DMS 273 treated with DMSO at 0.1 percent for 48 hours (cell line): ENCODE measurements at regions not wholly inside any gene's neighbourhood (a gene's known extent, or its start where the extent isn't known, plus 50 kb on each side); places are given as distances from the start of the nearest gene placed in this dataset.

ENCODE experiments used
- DNase-seq: peaks from one replicate; lab custom pipeline; 2025; lab: John Stamatoyannopoulos, UW

DNA sequence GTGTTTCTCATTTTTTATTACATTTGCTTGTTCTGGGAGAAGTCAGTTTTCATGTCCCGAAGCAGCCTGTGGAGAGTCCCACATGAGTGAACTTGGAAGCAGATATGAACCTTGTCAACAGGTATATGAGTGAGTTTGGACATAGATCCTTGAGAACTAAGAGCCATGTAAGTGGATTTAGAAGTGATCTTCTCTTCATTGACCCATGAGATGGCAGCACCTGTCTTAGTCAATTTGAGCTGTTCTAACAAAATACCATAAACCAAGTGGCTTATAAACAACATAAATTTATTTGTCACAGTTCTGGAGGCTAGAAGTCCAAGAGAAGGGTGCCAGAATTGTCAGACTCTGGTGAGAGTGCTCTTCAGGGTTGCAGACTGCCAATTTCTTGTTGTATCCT is 1043.8 kb downstream of the ADGRL3 start:
- no peak for DNase-seq

DNA sequence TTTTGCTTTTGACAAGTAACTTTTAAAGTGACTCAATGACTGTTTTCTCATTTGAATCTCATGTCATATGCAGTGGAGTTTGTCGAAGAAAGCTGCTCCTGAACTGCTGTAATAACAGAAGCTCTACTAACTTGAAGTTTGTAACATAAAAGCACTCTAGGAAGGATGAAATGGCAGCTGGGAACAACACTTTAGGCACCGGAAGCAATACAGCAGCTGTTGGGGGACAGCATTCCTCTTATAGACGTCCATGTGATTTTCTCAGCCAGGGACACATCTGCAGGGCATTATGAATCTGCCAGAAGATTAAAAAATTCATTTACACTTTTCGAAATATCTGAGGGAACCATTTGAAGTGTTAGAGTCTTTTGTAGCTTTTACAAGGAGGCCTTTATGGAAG is 1035.8 kb downstream of the ADGRL3 start:
- DNase-seq = no peak

DNA sequence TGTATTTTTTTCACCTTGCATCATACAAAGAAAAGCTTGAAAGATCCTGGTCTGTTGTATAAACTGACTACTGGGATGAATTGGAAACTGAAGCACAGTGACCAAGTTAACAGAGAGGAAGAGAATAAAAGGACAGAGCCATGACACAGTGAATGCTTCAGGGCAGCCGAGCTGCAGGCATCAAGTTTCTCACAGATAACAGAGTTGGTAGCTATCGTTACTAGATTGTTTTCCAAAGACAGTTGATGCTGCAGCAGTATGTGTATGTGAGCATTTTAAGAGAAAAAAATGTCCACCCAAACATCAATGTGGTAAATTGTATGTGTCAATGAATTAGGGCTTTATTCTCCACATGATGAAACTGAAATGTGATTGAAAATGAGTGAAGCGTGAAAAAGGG is 1032.7 kb downstream of the ADGRL3 start:
- DNase-seq = no peak

DNA sequence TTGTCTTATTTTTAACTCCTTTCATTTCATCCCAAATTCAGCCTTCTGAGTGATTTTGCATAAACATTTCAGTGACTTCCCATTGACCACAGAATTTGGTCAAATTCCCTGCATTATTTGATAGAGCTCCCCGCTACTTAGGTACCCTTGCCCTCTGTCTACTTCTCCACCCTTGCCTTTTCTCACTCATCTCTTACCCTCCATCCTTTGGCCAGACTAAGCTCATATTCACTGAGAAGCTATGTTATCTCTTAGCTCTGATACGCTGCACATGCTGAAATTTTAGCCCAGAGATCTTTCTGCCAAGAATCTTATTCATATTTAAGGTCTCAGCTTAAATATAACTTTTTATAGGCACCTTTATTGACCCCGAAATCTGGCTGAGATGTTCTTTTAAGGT is 1031.9 kb downstream of the ADGRL3 start:
- no peak for DNase-seq

DNA sequence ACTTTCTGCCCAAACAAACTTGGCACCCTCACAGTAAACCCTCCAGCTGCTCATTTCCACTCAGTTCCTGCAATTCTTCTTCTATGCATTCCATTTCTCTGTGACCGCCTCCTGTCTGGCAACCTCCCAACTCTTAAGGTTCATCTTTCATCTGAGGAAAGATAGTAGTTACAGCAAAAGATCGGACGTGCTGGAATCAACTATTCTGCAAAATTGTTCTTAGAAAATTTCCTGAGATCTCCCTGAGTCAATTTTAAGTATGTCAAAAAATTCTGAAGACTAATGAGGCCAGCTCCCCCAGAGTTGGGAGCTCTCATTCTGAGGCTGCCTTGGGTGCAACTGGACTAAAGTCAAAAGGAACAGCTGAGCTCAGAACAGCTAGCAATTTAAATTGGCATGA is 1026.0 kb downstream of the ADGRL3 start:
- no peak for DNase-seq

DNA sequence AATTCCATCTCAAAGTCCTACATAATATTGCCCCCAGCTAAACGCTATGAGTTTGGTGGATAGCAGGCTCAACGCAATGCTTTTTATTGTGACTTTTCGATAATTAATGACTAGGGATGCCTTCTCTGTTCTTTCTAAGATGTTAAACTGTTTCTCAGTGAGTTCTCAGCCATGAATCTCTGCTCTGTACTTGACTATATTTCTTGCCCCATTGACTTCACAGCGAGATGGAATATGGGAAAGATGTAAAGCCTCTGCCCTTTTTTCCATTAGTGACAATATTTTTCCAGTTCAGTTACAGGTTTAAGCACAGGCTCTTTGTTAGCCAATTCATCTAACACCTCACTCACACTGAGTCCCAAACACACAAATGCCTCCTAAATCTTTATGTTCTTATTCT is 1022.0 kb downstream of the ADGRL3 start:
- DNase-seq = no peak

DNA sequence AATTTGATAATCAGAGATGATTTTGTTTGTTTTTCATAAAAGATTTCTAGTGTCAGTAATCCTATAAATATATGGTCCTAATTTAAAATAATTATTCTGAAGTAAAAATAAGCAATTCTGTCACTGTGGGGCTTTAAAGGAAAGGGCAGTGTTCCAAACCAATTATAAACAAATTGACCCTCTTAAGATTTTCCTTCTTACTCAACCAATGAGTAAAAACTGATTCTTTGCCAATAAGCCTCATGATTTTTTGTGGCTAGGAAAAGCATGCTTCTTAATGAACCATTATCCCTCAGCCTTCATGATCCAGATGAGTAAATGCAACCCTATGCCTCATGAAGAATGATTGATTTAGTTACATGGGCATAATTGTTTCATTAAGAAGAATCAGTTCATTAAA is 1010.4 kb downstream of the ADGRL3 start:
- DNase-seq = no peak

DNA sequence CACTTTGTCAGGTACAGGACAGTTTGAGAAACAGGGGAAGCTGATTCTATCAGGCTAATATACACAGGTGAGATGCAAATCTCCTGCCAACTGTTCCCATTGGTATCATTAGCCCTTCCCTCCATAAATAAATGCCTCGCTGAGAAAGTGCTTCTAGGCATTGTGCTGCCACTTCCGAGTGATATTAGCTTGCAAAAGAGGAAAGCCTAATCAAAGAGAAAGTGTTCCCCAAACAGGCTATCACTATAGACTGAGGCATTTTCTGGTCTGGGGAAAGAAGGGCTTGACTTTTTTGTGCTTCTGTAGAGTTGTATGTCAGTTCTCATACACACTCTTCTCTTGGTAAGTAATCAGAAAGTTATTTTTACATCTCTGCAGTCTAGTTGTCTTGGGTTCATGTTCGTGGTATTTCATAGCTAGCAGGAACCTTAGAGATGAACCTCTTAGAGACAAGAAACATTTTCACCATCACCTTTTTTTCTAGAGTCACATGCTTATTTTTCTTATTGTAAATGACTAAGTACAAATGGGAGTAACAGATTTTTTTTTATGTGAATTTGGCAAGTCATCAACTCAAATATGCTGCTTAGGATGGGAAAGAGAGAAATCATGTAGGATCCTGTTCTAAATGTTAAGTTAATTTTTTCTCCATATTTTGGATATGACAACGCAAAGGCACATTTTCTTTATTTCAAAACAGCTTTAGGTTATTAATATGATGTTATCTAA is 1009.8 kb downstream of the ADGRL3 start:
- no peak for DNase-seq

DNA sequence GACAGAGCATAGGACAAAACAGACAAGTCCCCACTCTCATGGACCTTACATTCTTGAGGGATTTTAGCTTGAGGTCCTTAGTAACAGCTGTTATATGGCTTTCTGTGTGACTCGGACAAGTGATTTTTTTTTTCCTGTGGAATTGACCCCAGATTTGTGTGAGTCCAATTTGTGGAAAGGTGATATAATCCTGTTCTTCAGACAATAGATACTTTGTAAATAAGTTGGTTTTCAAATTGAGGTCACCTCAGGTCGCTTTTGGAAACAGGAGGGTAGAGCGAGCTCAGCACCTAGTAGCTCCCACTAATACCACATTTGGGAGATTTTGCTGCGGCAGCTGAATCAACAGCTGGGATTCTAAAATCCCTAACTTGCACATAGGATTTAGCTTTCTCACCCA is 1008.8 kb downstream of the ADGRL3 start:
- DNase-seq = no peak

DNA sequence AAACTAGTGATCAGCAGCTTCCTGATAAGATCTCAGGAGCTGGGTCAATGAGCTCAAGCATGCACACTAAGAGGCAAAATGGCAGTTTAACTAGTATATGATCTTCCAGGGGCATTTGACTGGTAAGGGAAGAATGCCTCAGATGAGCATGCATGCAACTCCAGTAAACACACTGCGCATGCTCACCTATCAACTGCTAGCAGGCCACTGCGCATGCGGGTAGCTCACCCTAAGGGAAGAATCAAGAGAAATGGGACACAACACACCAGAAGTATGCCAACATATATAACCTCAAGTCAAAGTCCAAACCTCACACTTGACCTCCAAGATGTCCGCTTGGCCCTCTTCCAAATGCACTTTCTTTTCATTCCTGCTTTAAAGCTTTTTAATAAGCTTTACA is 1004.0 kb downstream of the ADGRL3 start:
- DNase-seq = no peak

DNA sequence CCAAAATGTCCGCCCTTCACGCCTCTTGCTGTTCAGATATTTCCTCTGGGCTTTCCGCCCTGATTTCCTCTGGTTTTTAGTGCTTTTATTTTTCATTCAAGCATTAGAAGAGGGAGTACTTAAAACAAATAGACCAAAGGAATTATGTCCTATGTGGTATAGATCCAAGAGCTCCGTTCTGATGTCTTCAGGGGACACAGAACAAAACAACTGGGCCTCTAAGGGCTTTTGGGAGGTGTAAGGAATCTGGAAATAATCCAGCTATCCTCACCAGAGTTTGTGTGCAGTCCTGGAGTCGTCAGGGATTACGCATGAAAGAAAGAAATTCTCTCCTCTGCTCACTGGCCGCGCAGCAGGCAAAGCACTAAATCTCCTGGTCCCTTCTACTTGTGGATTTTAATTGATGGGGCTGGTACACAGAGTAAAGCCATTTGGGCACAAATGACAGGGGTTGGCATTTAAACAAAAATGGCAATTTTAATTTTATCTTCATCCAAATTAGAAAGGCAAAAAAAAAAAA is 999.2 kb downstream of the ADGRL3 start:
- no peak for DNase-seq

DNA sequence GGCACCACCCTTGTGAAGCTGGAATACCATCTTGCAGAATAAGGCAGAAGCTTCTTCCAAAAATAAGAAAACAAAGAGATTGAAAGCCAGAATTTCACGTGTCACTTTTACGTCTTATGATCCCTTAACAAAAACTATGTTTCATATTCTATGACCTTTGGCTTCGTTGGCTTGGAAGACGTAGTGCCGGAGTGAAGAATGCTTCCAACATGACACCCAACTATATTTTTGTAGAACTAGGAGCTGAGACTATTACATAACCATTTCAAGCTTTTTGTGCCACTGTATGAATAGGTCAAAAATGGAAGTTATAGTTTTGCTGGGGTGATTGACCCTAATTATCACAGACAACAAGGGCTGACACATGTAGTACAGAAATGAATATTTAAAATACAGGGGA is 996.2 kb downstream of the ADGRL3 start:
- no peak for DNase-seq

DNA sequence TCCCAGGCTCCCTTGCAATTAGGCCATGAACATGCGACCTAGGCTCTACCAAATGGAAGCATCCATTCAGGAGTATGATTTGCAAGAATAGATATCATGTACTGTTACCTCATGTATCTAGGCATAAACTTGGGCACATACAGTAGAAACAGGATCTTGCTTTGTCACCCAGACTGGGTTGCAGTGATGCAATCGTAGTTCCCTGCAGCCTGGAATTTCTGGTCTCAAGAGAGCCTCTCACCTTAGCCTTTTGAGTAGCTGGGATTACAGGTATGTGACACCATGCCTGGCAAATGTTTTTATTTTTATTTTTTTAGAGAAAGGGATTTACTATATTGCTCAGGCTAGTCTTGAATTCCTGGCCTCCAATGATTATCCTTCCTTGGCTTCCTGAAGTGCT is 994.2 kb downstream of the ADGRL3 start:
- no peak for DNase-seq

DNA sequence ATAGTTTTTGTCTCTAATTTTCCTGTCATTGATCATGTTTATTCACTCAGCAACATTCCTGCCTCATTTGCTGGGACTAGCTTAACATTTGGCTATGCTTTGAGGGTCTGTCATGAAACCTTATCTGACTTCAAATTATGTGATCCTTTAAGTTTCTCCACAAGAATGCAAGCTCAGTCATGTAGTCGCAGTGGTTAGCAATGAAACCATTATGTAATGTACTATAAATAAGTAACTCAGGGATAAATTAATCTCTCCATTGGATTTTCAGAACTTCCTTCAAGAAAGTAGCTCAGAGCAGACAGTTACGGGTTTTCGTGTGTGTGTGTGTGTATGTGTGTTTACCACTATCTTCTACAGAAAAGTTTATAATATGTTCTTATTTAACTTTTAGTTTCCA is 993.6 kb downstream of the ADGRL3 start:
- DNase-seq = no peak

DNA sequence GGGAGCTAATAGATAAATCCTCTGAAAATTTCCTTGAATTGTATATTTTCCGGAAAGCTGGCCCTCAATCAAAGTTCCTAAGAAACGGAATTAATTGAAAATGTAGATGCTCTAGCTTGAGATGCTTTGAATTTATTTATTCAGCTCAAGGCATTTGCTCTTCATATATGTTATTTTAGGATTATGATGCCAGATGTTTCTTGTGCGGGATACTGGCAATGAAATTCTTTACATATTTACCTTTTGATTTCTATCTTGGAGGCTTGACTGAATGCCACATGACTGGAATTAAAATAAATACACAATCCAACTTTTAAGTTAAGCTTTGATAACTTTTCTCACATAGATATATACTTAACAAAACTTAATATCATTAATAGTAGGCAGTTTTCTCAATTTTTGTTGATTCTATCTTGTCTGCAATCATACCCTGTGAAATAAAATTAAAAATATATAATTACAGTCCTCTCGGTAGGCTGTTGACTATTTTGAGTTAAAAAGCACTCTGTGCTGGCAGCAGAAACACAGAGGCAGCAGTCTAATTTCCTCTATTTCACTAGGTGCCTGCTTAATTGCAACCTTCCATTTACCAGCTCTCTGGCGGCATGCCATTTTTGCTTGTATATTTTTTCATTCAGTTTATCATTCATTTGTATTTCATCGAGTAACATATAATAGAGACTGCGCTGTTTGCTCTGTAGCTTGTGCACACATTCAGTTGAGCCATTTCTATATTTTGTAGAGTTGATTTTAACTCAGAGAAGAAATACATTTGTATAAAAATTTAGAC is 991.5 kb downstream of the ADGRL3 start:
- DNase-seq = no peak

DNA sequence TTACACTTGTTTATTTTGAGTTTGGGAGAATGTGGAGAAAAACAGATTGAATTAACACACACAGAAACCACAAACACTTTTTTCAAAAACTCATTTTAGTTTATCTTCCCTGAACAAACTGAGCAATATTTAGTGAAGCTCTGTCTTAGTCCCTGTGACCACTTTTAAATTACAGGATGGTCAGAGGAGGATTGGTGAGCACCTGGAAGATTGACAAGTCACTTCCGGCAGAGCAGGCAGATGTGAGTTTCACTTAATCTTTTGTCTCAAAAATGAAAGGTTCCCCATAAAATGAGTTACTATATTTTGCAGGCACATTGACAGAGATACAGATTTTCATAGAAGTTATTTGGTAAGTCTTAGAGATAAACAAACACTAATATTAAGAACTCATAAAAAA is 970.1 kb downstream of the ADGRL3 start:
- DNase-seq = no peak

DNA sequence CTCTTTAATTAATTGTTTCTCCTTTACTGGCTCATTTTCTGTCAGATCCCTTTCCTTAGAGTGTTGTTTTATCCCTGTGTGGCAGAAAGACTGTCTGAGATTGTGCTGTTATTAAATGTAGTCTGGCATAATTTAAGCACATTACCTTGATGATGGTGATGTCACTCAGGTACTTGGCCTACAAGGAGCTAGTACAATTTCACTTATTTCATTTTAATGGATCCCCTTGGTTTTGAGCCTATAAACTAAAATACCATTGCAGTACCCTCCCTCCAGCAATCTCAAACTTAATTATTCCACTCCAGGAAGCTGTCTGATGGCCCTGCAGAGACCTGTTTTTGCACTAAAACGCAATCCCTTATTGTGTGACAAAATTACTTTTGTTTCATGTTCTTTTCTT is 968.6 kb downstream of the ADGRL3 start:
- no peak for DNase-seq

DNA sequence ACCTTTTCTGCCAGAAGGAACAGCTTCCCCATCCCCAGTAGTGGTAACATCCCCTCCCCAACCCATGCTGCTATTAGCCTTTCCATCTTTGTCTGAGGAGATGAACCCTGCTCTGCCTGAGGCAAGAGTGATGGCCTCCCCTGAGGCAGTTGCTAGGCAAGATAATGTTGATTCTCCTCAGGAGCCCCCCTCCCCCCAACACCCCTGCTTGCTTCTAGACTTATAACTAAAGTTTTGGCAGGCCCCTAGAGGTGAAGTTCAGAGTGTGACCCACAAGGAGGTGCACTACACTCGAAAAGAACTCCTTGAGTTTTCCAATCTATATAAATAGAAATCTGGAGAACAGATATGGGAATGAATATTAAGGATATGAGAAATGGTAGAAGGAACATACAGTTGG is 962.5 kb downstream of the ADGRL3 start:
- no peak for DNase-seq

DNA sequence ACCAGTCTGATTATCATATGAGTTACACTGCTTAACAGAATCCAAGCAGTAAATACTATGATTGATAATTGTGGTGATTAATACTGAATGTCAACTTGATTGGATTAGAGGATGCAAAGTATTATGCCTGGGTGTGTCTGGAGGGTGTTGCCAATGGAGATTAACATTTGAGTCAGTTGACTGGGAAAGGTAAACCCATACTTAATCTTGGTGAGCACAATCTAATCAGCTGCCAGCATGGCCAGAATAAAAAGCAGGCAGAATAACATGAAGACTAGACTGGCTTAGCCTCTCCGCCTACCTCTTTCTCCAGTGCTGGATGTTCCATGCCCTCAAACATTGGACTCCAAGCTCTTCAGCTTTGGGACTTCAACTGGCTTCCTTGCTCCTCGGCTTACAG is 961.3 kb downstream of the ADGRL3 start:
- no peak for DNase-seq

DNA sequence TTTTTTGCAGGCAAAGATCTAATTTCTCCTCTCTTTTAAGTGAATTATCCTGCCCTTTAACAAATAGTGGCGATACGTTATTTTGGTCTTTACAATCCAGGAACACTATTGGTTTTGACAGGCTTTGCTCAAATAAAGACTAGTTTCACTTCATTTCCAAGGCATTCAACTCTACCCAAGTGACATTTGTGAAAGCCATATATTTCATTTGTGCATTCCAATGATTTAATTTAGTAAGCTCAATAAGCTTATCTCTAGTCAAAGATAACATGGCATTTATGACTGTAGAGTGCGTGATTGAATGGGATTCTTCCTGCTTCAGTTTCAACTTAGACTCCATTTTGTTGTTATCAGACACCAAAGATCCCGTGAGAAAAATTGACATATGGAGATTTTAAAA is 959.8 kb downstream of the ADGRL3 start:
- DNase-seq = no peak

DNA sequence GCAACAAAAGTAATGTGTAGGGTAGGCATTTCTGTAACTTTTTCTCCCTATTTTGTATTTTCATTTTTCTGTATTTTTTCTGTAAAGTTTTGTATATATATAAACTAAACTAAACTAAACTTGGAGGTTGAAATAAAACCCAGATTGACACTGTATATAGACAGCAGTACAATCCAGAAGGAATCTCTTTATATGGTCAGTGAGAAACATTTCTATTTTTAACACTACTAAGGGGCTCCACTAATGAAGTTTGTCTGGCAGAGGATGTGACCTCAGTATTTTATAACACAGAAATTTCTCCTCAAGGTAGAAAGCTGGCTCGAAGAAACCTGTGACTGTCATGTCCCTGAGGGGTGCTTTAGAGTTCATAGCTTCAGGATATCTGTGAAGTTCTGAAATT is 959.2 kb downstream of the ADGRL3 start:
- no peak for DNase-seq

DNA sequence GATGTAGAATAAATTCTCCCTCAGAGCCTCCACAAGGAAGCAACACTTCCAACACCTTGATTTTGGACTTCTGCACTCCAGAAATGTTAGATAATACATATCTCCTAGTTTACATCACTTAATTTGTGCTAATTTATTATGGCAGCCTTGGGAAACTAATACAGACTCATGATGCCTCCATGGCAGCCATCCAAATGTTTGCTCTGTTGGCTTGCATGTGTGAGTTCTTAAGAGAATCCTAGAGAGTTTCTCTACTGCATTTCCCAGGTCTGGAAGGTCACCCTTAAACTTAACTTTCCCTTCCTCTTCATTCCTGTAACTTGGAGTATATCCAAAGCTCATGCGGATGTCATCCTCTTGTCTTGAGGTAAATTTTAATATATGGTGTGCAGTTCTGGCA is 956.1 kb downstream of the ADGRL3 start:
- DNase-seq = no peak

DNA sequence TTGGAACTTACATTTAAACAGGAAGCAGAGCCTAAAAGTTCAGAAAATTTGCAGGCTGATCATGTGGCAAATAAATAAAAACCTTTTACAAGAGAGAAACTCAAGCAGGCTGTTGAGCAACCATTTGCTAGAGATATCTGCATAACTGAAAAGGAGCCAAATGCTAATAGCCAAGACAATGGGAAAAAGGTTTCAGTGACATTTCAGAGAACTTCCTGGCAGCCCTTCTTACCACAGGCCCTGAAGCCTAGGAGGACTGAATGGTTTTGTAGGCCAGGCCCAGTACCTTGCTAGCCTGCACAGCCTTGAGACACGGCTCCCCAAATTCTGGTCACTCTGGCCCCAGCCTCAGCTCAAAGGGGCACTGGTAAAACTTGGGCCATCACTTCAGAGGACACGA is 945.1 kb downstream of the ADGRL3 start:
- no peak for DNase-seq

DNA sequence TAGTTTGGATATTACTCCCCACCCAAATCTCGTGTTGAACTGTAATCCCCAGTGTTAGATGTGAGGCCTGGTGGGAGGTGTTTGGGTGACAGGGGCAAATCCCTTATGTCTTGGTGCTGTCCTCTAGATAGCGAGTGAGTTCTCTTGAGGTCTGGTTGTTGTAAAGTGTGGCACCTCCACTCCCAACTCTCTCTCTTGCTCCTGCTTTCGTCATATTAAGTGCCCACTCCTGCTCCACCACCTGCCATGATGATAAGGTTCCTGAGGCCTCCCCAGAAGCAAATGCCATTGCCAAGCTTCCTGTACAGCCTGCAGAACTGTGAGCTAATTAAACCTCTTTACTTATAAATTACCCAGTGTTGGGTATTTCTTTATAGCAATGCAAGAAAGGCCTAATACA is 944.3 kb downstream of the ADGRL3 start:
- DNase-seq = no peak
